ENCODE measurements at regions not wholly inside any gene's neighbourhood (a gene's known extent, or its start where the extent isn't known, plus 50 kb on each side); places are given as distances from the start of the nearest gene placed in this dataset.

GRCh38 chr15:53307952-53308624 is 451.4 kb downstream of the WDR72 start:
- no peak for DNase-seq (ENCODE audit: low read depth in 4 of 4, low spot score in 2 of 4)

- DNase-seq (ENCODE audit: low read depth in 4 of 4, low spot score in 2 of 4) = no peak
Measured at GRCh38 chr15:53305554-53305953, 453.9 kb downstream of the WDR72 start.

- DNase-seq (ENCODE audit: low read depth in 4 of 4, low spot score in 2 of 4) = no peak
Measured at GRCh38 chr15:53305101-53305500, 454.4 kb downstream of the WDR72 start.

- DNase-seq (ENCODE audit: low read depth in 4 of 4, low spot score in 2 of 4) = no peak
Measured at GRCh38 chr15:53297828-53298227, 461.6 kb downstream of the WDR72 start.

- DNase-seq (ENCODE audit: low read depth in 4 of 4, low spot score in 2 of 4) = no peak
Measured at GRCh38 chr15:53296603-53297002, 462.9 kb downstream of the WDR72 start.

DNA sequence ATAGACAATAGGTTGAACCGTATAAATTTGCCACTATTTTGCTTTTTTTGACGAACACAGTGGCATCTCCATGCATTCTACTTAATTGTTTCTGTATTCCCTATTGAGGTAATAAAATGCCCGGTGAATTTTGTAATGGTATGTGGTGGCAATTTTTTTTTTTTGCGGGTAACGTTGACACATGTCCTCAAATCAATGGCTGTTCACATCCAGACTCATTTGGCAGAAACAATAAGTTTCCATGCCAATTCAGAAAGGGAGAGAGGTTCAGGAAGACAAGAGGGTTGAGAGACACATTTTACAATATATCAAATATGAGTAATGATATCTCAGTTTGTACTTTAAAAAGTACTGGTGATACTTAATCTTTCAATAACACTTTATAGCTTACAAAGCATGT is 463.9 kb downstream of the WDR72 start:
- DNase-seq (ENCODE audit: low read depth in 4 of 4, low spot score in 2 of 4) = no peak

DNA sequence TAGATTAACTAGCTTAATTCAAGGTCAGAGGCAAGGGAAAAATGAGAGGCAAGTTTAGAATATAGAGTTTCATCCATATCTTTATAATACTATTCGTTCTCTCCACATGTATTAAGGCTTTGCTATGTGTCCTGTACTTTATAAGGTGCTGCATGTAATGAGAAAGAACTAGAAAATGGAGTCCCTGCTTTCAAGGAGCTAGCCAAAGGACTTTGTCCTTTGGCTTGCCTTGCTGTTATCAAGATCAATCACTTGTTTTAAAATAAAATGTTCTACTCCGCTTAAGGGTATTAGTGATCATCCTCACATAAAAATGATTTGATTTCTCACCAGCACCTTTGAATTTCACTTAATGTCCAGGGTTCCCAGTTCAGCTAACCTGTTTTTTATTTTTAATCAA is 470.9 kb downstream of the WDR72 start:
- DNase-seq (ENCODE audit: low read depth in 4 of 4, low spot score in 2 of 4) = no peak

- DNase-seq (ENCODE audit: low read depth in 4 of 4, low spot score in 2 of 4) = no peak
Measured at GRCh38 chr15:53274630-53275029, 484.5 kb upstream of the ONECUT1 start.

GRCh38 chr15:53272116-53272515 is 482.0 kb upstream of the ONECUT1 start:
- DNase-seq (ENCODE audit: low read depth in 4 of 4, low spot score in 2 of 4) = no peak

DNA sequence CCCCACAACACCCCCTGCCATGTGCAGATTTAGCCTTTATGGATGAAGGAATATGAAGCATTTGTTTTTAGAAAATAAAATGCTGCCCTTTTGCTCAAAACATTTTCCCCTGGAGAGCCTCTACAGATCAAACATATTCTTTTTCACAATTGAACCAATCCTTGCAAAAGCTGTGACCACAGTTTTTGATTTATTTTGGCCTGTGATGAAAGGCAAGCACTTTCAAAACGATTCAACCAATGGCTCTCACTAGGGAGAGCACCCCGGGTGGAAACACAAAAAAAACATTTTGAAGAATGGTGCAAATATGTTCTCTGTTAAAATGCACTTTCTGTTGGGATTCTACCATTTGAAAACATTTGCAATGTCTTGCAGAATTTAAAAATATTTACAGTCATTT is 476.0 kb upstream of the ONECUT1 start:
- no peak for DNase-seq (ENCODE audit: low read depth in 4 of 4, low spot score in 2 of 4)

- DNase-seq (ENCODE audit: low read depth in 4 of 4, low spot score in 2 of 4) = no peak
Measured at GRCh38 chr15:53260647-53261046, 470.5 kb upstream of the ONECUT1 start.

GRCh38 chr15:53256457-53256856 is 466.3 kb upstream of the ONECUT1 start:
- no peak for DNase-seq (ENCODE audit: low read depth in 4 of 4, low spot score in 2 of 4)

GRCh38 chr15:53256043-53256442 is 465.9 kb upstream of the ONECUT1 start:
- DNase-seq (ENCODE audit: low read depth in 4 of 4, low spot score in 2 of 4) = no peak

DNA sequence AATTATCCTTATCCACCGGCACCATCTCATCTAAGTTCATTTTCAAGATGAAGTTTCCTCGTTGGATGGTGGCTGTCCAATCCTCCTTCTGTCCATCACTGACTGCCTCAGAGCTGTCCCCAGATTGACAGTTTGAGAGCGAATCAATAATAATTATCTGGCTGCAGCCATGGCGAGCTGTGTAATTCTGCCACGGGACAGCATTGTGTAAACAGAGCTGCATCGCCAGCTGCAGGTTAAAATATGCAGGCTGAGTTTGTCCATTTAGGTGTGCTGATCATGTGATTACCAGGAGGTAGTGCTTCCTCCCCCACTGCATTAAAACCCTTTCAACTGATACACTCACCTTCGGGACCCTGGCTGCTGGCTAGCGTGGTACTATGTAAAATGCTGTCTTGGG is 461.9 kb upstream of the ONECUT1 start:
- DNase-seq (ENCODE audit: low read depth in 4 of 4, low spot score in 2 of 4) = no peak

DNA sequence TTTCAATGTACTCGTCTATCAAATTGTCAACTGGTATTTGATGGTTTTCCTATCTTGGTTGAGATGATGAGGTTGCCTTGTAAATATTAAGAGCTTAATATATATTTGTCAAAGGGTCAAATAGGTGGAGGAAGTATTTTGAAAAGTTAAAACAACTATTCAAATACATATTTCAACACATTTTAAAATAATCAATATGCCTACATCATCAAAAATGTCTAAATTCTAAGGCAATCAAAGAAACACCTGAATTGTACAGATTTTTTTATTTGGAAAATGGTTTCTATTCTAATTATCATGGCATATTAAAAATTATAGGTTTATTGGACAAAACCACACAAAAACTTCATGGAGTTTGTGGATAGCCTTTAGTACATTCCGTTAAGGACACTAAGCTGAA is 461.4 kb upstream of the ONECUT1 start:
- no peak for DNase-seq (ENCODE audit: low read depth in 4 of 4, low spot score in 2 of 4)

GRCh38 chr15:53247041-53247708 is 457.0 kb upstream of the ONECUT1 start:
- no peak for DNase-seq (ENCODE audit: low read depth in 4 of 4, low spot score in 2 of 4)

DNA sequence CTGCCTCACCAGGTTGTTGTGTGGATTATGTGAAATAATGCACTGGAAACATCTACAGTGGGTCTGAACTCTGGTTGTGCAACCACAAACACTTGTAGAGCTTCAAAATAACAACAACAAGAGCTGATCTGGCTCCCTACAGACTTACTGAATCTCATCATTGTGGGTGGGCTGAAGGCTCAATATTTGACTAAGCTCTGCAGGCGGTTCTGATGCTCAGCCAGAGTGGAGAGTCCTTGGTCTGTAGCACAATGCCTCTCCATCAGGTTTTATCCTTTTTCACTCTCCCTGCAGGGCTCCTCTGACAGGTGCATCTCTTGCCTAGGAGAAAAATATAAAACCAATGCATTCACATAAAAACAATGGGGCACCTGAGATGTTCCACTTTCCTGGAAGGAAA is 456.3 kb upstream of the ONECUT1 start:
- DNase-seq (ENCODE audit: low read depth in 4 of 4, low spot score in 2 of 4) = no peak

DNA sequence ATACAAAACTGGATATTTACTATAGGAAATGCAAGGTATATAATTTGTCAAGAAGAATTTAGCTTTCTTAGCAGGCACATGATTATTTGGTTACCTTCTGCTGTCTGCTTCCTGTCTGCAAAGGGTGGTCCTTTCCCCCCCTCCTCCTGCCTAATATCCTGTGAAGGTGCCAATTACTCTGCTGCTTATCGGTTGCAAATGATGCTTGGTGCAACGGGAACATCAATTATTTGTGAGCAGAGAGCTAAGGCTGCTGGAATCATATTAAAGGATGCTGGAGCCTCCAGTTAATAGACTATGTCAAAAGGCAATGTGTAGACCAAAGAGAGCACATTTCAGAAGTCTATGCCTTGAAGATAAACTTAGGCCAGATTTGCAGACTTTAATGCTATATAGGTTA is 443.7 kb upstream of the ONECUT1 start:
- no peak for DNase-seq (ENCODE audit: low read depth in 4 of 4, low spot score in 2 of 4)

DNA sequence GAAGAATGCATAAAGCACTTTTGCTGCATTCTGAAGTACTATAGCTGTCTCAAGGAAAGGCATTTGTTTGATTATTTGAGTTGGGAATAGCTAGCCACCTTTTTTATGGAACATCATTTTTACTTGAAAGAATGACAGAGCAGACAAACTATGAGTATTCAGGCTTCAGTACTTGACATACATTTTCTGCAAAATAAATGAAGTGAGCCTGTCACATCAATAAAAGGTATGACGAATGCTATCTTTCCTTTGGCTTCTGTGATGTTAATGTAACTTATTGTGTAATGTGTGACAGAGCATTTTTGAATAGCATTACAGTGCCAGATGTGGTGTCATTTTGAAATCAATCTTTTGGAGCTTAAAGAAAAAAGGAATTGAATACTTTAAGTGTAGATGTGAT is 440.3 kb upstream of the ONECUT1 start:
- no peak for DNase-seq (ENCODE audit: low read depth in 4 of 4, low spot score in 2 of 4)

DNA sequence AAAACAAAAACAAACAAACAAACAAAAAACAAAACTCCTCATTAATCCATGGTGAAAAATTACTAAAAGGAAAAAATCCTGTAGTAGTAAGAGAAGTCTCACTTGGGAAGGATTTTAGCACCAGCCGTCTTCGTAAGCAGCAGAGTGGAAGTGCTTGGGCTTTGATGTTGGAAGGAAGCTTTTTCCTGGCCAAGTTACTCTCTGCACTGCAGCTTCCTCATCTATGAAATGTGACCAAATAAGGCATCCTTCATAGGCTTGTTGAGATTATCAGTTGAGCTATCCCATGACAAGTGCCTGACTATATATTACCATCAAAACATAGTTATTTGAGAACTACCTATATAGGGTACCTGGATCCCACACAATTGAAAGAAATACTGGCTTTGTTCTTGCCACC is 436.4 kb upstream of the ONECUT1 start:
- no peak for DNase-seq (ENCODE audit: low read depth in 4 of 4, low spot score in 2 of 4)

GRCh38 chr15:53225781-53226180 is 435.6 kb upstream of the ONECUT1 start:
- no peak for DNase-seq (ENCODE audit: low read depth in 4 of 4, low spot score in 2 of 4)

DNA sequence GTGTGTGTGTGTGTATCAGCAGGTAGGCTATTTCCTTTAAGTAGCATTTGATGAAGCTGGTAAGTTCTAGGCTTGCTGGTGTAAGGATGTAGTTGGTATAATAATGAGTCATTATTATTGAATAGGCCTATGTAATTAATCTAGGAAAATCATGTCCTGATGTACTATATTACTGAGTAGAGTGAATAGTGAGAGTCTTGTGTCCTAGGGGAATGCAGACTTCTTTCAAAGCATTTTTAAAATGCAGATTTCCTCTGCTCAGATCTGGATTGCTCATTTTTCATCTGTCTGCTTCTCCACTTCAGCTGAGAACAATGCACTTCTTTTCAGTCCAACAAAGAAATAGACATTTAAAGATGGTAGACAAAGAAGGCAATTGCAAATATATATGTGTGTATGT is 434.2 kb upstream of the ONECUT1 start:
- DNase-seq (ENCODE audit: low read depth in 4 of 4, low spot score in 2 of 4) = no peak

DNA sequence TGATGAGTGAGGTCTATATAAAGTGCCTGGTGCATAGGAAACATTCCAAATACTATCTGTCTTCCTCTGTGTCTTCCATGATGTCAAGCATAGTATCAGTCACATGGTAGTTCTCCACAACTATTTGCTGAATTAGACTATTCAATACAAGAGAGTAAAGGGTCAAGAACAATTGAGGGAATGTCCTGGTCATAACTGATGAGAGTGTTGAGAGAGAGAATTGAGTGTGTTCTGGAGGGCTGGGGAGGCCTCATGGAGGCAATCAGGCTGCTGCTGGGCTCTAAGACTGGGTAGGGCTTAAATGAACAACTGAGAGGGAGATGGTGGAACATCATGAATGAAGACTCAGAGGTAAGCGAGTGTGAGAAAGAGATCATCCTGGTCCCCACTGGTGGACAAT is 433.7 kb upstream of the ONECUT1 start:
- no peak for DNase-seq (ENCODE audit: low read depth in 4 of 4, low spot score in 2 of 4)
